Mucosa of descending colon (tissue), 3 donors: ENCODE measurements at regions not wholly inside any gene's neighbourhood (a gene's known extent, or its start where the extent isn't known, plus 50 kb on each side); places are given as distances from the start of the nearest gene placed in this dataset.

ENCODE experiments used
- ATAC-seq: fragments of 200-7000 bp; cut with Tn5 transposase; one replicate; pipeline ENCODE4 v1.9.1; 2020; ENCODE audit warnings: mild to moderate bottlenecking, moderate library complexity
- DNase-seq, 3 donors: peaks; one replicate each; pipeline ENCODE4 v3.0.0-alpha.2; 2020
- H3K36me3 ChIP-seq: fragments of 200-600 bp; one replicate; pipeline ENCODE4 v1.8.0; 2021; ENCODE audit warnings: low read depth, mild to moderate bottlenecking
- H3K4me1 ChIP-seq: fragments of 200-600 bp; one replicate; pipeline ENCODE4 v1.8.0; 2021; ENCODE audit warnings: low read depth, mild to moderate bottlenecking
- H3K4me3 ChIP-seq: fragments of 200-600 bp; one replicate; pipeline ENCODE4 v1.8.0; 2021; ENCODE audit warnings: mild to moderate bottlenecking
- H3K9me3 ChIP-seq: fragments of 200-600 bp; one replicate; pipeline ENCODE4 v1.8.0; 2021; ENCODE audit warnings: mild to moderate bottlenecking
- intact Hi-C, 2 donors: fragments of 100-400 bp; cut with DNase I in 1 of 2; cut with micrococcal nuclease in 1 of 2; formaldehyde crosslinking; loops; one replicate each; pipeline versions ENCODE4 v1.11.0 to v1.11.1; 2022; cut with DNase I, micrococcal nuclease
- TF ChIP-seq, protein P1 (sequence below): fragments of 200-600 bp; IDR thresholded peaks from one replicate; pipeline ENCODE4 v1.8.0; 2022; ENCODE audit warnings: antibody characterized with exemption, mild to moderate bottlenecking
- donor health status: DM: no; HTN: no; CAD: no; lungs with moderate emphysema.
- donor health status: DM: no; HTN: no; CAD: no.
- donor health status: DM: no; HTN: yes; CAD: no.

DNA sequence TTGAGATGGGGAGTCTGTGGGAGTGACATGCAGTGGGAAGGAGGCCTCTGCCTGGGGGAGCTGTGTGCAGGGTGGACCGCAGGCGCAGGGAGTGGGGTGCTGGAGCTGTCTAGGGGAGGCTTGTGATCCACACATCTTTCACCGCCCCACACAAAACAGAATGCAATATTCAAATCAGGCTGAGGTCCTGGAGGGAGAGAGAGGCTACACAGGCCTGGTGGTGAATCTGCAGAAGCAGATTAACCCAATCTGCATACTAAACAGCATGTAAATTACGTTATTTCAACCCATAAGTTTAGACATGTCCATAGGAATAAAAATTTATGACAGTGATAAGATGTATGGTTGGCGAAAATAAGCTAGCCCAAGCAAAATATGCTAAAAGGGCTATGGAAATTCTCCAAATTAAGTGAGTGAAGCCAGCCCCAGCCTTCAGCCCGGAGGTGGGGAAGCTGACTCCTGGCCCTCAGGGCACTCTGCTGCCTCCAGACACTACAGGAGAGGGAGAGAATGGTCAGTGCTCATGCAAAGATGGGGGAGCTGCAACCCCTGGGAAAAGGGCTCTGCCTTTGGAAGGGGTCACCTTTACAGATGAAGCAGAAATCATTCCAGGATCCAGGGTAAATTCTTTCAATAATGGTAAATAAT is 156.2 kb upstream of the CTTNBP2NL start:
- intact Hi-C loops = no loop called here
- DNase-seq (no peak), ATAC-seq (no peak)
- Histone ChIP-seq H3K4me1 (peaks cover 4% of the 10 kb centered on the region), H3K4me3 (no peak overlapping the region), H3K36me3 (no peaks in the 10 kb centered on the region), H3K9me3 (no peaks in the 10 kb centered on the region)
- TF ChIP-seq, protein P1, sequence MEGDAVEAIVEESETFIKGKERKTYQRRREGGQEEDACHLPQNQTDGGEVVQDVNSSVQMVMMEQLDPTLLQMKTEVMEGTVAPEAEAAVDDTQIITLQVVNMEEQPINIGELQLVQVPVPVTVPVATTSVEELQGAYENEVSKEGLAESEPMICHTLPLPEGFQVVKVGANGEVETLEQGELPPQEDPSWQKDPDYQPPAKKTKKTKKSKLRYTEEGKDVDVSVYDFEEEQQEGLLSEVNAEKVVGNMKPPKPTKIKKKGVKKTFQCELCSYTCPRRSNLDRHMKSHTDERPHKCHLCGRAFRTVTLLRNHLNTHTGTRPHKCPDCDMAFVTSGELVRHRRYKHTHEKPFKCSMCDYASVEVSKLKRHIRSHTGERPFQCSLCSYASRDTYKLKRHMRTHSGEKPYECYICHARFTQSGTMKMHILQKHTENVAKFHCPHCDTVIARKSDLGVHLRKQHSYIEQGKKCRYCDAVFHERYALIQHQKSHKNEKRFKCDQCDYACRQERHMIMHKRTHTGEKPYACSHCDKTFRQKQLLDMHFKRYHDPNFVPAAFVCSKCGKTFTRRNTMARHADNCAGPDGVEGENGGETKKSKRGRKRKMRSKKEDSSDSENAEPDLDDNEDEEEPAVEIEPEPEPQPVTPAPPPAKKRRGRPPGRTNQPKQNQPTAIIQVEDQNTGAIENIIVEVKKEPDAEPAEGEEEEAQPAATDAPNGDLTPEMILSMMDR = no peak

DNA sequence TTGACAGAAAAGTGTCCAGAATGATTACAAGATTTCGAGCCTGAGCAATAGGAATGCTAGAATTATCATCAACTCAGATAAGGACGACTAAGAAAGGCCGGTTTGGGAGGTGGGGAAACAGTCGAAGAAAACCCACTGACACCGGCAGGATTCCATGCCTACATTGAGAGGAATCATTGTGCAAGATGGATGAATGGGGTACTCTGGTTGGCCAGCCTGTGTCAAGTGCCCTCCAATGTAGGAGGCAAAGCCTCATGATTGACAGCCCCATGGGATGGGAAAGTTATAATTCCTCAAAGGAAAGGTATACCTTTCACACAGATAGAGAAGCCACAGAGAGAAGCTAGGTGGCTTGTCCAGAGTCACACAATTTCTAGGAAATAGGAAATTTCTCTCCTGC is 153.5 kb upstream of the CTTNBP2NL start:
- no peak for DNase-seq
- intact Hi-C loops = no loop called here
- peaks cover 4% of the 10 kb centered on the region for H3K4me1 ChIP-seq
- H3K4me3 ChIP-seq = no peak overlapping the region
- TF ChIP-seq, protein P1 = no peak
- no peaks in the 10 kb centered on the region for H3K36me3 ChIP-seq
- no peak for ATAC-seq
- no peaks in the 10 kb centered on the region for H3K9me3 ChIP-seq

- peaks cover 4% of the 10 kb centered on the region for H3K4me1 ChIP-seq
- ATAC-seq (no peak), DNase-seq (no peak)
- TF ChIP-seq, protein P1 = no peak
- no peaks in the 10 kb centered on the region for H3K9me3 ChIP-seq
- intact Hi-C loops = no loop called here
- H3K36me3 ChIP-seq = no peaks in the 10 kb centered on the region
- no peak overlapping the region for H3K4me3 ChIP-seq
These were observed 151.9 kb upstream of the CTTNBP2NL start for GRCh38 chr1:112244131-112244530.

GRCh38 chr1:112245114-112245513 is 150.9 kb upstream of the CTTNBP2NL start:
- TF ChIP-seq, protein P1 = no peak
- ATAC-seq (no peak), DNase-seq (no peak)
- no peaks in the 10 kb centered on the region for H3K36me3 ChIP-seq
- no peaks in the 10 kb centered on the region for H3K9me3 ChIP-seq
- no peak overlapping the region for H3K4me3 ChIP-seq
- H3K4me1 ChIP-seq = peaks cover 4% of the 10 kb centered on the region
- intact Hi-C loops = no loop called here

DNA sequence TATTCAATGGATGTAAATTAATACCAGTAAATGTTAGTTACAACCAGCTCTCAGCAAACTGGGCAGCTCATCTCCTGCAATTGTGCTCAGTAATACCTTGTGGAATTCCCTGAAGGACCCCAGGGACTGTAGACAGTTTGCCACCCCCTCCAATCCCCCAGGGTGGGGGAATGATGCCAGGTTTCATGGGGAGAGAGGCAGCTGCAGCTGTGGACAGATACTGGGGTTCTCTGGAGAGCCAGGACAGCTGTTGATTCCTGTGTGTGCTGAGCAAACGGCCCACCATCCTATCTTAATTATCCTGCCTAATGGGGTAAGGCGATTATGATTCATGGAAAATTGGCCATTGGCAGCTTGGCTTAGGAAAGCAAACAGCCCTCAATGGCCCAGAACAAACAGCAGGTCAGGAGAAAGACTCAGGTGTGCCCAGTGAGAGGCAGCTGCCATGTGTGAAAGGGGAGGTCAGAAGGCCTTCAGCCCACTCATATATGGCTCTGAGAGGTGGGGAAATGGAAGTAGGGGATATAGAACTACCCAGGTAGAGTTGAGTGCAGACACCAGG is 148.9 kb upstream of the CTTNBP2NL start:
- no peaks in the 10 kb centered on the region for H3K36me3 ChIP-seq
- ATAC-seq (no peak), DNase-seq (no peak)
- H3K4me3 ChIP-seq = no peak overlapping the region
- no peaks in the 10 kb centered on the region for H3K9me3 ChIP-seq
- H3K4me1 ChIP-seq = no peaks in the 10 kb centered on the region
- intact Hi-C loops = no loop called here
- TF ChIP-seq, protein P1 = no peak

- DNase-seq = peak in 1 of 3 donors; percentile 14
- no peak overlapping the region for H3K4me3 ChIP-seq
- H3K9me3 ChIP-seq = no peaks in the 10 kb centered on the region
- TF ChIP-seq, protein P1 = no peak
- ATAC-seq = no peak
- no peaks in the 10 kb centered on the region for H3K36me3 ChIP-seq
- intact Hi-C loops = no loop called here
- no peaks in the 10 kb centered on the region for H3K4me1 ChIP-seq
These were observed 148.1 kb upstream of the CTTNBP2NL start for GRCh38 chr1:112247961-112248360.
